ENCODE measurements at regions not wholly inside any gene's neighbourhood (a gene's known extent, or its start where the extent isn't known, plus 50 kb on each side); places are given as distances from the start of the nearest gene placed in this dataset.
"Not testable (repeated sequence)": the region's sequence is repeated elsewhere in the genome, so short reads cannot be mapped to it uniquely, and the experiment has no call there.

GRCh38 chr18:60200558-60200957 is 172.0 kb downstream of the MC4R start:
- DNase-seq, result no peak

DNA sequence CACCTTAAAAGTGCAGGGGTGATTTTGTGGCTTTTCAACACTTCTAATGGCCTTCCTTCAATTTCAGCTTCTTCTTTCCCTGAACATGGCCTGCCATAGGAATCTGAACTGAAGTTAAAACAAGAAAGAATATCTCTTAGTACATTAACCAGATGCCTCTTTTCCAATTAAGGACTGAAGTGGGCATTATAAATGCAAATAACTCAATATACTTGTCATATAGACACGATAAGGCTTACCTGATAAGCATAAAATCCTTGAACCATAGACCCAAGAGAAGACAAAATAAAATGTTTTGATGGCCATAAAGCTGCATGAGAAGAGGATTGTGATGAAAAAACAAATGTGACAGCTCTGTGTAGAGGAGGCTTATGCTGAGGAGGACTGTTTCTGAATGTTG is 173.1 kb downstream of the MC4R start:
- no peak for DNase-seq

DNA sequence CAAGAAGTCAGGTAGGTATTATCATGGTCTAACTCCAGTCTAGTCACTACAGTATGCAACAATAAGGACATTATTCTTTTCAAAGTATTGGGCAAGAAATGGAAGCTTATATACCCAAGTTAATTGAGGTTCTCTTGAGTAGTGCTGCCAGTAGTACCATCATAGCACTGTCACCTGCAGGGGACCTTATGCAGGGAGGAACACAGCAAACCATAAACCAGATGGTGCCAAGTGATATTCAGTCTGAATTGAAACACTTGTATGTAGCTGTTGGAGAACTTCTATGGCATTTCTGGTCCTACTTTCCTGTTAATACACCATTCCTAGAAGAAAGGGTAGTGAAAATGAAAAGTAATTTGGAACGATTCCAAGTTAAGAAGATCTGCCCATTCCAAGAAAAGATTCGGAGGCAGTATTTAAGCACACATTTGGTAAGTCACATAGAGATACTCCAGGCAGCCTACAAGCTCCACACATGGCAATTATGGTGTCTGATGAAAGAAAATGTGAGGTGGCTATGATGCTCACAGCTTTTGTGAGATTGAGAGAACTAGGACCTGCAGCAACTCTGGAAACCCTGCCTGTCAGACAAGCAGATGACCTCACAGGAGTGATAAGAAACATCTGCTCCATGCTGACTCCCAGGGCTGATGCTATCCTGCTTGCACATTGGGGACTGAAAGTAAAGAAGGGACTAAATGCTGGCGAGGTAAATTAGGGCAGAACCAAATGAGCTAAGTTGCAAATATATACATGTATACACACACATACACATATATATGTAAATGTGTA is 174.7 kb downstream of the MC4R start:
- DNase-seq, result no peak

GRCh38 chr18:60196836-60197606 is 175.6 kb downstream of the MC4R start:
- DNase-seq, result no peak

- no peak for DNase-seq
Measured at GRCh38 chr18:60193780-60194179, 178.8 kb downstream of the MC4R start.

GRCh38 chr18:60191926-60192325 is 180.6 kb downstream of the MC4R start:
- DNase-seq, result no peak

GRCh38 chr18:60189856-60190255 is 182.7 kb downstream of the MC4R start:
- DNase-seq, result no peak

- no peak for DNase-seq
Measured at GRCh38 chr18:60188958-60189357, 183.6 kb downstream of the MC4R start.

- DNase-seq, result no peak
Measured at GRCh38 chr18:60182223-60182622, 190.4 kb downstream of the MC4R start.

- DNase-seq, result no peak
Measured at GRCh38 chr18:60180671-60181070, 191.9 kb downstream of the MC4R start.

GRCh38 chr18:60178224-60178623 is 194.4 kb downstream of the MC4R start:
- DNase-seq, result not testable (repeated sequence)

- no peak for DNase-seq
Measured at GRCh38 chr18:60176259-60176658, 196.3 kb downstream of the MC4R start.

- no peak for DNase-seq
Measured at GRCh38 chr18:60174832-60175231, 197.7 kb downstream of the MC4R start.

DNA sequence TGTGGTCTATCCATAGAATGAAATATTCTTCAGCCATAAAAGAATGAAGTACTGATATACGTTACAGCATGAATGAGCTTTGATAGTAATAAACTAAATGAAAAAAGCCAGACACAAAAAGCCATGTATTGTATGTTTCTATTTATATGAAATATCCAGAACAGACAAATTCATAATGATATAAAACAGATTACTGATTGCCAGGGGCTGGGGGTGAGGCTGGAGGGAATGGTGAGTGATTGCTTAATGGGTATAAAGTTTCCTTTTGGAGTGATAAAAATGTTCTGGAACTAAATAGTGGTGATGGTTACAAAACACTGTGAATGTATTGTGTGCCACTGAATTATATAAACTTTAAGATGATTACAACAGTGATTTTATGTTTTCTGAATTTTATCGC is 200.5 kb downstream of the MC4R start:
- no peak for DNase-seq

GRCh38 chr18:60163622-60164021 is 209.0 kb downstream of the MC4R start:
- DNase-seq, result no peak

DNA sequence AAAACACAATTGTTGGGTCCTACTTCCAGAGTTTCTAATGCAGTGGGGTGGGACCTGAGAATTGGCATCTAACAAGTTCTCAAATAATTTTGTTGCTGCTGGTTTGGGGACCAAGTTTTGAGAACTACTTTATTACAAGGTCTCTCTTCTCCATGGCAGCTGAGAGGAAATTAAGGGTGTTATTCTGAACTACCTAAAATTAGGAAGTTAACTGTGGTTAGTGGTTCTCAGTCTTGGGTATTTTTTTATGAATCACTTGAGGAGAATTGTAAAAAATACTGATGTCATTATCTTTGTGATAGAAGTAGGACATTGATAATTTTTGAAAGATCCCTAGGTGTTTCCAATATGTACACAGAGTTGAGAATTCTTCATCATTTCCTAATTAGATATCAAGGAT is 210.2 kb downstream of the MC4R start:
- DNase-seq, result no peak

- DNase-seq, result no peak
Measured at GRCh38 chr18:60157810-60158209, 214.8 kb downstream of the MC4R start.

- no peak for DNase-seq
Measured at GRCh38 chr18:60153376-60153775, 219.2 kb downstream of the MC4R start.

DNA sequence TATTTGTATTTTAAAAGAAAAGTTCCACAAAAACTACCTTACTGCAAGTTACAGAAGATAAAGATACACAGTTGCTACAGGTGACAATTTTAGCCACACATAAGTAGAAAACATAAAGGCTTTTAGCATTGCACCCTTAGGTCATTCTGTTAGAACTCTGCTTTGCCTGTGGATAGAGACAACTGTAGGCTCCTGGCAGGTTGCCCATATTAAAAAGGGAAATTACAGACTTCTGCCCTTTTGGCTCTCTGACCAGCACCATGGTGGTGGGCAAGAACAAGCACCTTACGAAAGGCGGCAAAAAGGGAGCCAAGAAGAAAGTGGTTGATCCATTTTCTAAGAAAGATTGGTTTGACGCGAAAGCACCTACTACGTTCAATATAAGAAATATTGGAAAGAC is 223.3 kb downstream of the MC4R start:
- DNase-seq, result no peak

- no peak for DNase-seq
Measured at GRCh38 chr18:60147323-60147722, 225.3 kb downstream of the MC4R start.

DNA sequence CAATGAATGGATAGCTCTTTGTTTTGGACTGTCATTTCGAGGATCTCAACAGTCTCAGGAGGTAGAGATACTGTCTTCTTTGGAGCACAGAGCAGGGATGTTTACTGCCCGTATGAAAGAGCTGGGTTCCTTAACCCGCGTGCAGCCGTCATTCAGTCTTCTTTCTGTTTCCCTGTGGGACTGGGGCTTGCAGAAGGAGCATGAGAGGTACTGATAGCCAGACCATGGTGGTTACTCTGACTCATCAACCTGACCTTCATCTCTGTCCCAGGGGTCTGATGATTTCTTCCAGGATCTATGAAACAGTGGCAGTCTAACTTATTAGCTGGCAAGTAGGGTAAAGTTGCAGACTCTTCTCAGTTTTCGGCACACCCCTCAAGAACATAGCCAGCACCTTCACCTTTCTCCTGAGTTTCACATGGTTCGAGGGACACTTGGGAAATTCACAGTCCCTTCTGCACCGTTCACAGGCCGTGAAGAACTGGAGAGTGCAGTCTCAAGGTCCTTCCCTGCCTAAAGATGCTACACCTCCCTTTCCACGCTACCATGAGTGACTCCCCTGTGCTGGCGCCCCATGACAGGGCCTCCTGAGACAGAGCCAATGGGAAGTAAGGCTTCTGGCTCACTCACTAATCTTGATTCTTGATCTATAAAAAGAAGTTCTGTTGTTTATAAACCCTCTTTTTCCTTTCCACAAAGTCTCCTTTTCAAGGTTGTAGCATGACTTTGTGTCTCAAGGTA is 226.2 kb downstream of the MC4R start:
- no peak for DNase-seq

DNA sequence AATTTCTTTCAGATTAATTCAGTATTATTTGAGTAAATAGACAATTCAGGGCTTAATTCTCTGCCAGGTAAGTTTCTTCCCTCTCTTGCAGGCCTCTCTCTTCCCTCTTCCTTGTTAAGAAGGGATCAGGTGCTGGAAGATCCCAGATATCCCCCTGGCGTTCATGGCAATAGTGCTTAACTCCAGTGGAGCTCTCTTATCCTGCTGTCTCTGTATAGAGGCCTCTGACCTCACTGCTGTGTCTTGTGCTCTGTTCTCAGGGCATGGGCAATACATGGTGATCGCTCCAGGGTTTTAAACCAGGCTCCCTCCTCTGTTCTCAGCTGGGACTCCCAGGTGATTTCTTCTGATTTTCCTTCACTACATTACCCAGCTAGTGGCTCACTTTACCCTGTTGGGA is 226.8 kb downstream of the MC4R start:
- no peak for DNase-seq

DNA sequence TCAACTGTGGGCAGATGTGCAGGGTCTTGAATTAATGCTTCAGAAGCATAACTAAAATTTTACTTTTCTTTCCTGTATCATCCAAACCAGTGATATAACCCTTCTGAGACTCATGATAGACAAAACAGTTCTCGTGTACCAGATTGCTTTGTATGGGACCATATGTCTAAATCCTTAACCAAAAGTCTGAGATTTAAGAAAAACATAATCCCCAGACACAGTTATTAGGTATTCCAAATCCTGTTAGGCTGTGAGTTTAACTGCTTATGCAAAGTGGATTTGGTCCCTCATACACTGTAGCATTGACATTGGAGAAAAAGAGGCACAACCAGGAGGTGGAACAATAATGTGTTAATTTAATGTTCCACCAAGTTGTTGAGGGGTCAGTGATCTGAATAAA is 235.0 kb downstream of the PMAIP1 start:
- no peak for DNase-seq

GRCh38 chr18:60130284-60130683 is 230.5 kb downstream of the PMAIP1 start:
- no peak for DNase-seq
